HG03060 (cell line): ENCODE measurements at regions not wholly inside any gene's neighbourhood (a gene's known extent, or its start where the extent isn't known, plus 50 kb on each side); places are given as distances from the start of the nearest gene placed in this dataset.

Source experiments
- ATAC-seq: cut with Tn5 transposase; IDR thresholded peaks from one replicate; pipeline ENCODE4 v1.9.1; 2021; ENCODE audit warnings: low read depth, moderate number of reproducible peaks; ENCODE audit not compliant: unreplicated experiment

DNA sequence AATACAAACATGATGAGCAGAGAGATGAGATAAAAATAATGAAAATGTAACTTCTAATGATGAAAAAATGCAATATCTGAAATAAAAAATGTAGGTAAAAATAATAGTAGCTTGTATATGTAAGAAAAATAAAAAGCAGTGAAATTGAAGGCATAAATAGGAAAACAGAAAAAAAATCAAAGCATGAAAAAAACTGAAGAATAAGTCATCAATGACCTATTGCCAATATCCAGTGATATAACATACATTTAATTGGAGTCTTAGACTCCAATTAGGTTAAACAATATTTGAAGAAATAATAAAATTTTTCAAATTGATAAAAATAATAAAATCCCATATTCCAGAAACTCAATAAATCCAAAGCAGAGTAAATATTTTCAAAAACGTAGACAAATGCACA, 114.0 kb upstream of the HDGFL1 start:
- ATAC-seq, result no peak

- ATAC-seq, result no peak
These were observed 111.4 kb upstream of the HDGFL1 start for GRCh38 chr6:22457996-22458395.

- no peak for ATAC-seq
These were observed 102.6 kb upstream of the HDGFL1 start for GRCh38 chr6:22466665-22467245.

DNA sequence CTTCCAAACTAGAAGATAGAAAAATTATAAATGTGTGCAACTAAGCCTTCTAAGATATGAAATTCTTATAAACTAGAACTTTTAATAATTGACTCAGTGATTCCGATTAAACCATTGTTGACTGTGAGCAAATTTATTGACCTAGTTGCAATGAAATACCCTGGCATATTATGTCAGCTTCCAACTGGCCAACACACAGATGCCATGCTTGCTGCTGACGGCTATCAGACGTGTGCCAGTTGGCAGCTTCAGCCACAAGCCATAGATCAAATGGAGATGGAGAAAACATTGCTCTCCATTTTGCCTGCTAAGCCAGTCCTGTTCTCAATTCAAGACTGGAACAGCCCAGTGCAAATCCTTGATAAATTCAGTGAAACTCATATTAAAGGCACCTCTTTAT, 101.7 kb upstream of the HDGFL1 start:
- ATAC-seq, result no peak

DNA sequence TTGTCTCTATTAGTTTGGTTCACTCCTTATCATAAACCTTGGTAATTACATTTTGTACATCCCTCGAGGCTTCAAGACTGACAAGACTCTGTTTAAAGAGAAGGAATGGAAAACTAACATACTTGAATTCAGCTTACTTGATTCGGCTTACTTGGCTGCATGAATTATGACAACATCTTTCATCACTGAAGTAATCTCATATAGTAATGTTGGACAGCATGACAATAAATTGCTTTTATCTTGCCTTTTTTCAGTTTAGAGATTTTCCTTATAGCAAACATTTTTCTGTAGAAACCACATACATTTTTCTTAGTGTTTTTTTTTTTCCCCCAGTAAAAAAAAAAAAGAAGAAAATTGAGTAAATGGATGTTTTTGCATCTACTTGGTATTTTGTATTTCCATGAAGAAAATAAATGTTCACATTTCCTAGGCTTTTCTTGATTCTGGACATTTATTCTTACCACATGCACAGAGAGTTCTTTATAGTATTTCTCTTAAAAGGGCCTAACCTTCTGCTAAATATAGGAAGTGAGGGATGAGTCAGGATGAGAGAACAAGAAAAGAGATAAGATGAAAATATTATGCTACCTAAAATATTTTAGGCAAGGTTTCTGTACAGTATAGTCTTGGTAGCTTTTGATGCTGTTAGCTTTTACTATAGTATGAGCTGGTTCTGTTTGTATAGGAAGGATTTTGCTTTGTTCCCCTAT, 101.0 kb upstream of the HDGFL1 start:
- ATAC-seq, result no peak

DNA sequence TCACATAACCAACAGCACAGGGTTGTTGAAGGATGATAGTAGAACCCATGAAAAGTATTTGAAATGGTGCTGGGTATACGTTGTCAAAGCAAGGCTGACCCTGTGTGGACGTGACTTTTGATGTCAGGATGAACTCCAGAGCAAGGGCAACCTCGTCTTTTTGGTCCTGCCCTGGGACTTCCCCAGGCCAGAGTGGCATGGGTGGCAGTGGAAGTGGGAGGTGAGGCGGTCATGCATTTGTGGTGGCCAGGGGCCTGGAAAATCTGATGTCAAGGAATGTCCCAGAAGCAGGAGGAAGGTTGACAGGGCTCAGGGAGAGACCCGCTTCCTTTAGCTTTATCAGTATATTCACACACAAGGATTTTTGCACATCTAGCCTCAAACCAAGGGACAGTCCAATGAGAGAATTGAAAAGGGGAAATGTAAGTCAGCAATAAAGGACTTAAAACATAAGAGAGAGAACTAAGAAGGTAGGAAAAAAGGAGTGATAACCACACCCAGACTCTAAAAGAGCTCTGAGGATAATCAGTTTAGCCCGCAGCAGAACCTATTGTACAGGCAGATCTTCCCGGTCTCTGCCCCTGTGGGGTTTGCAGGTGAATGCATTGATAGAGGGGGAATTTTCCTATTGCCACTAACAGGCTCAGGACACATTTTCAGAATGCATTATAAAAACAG, 98.8 kb upstream of the HDGFL1 start:
- no peak for ATAC-seq

GRCh38 chr6:22471132-22471690, 98.2 kb upstream of the HDGFL1 start:
- ATAC-seq, result no peak

- ATAC-seq, result no peak
These were observed 97.6 kb upstream of the HDGFL1 start for GRCh38 chr6:22471746-22472145.

DNA sequence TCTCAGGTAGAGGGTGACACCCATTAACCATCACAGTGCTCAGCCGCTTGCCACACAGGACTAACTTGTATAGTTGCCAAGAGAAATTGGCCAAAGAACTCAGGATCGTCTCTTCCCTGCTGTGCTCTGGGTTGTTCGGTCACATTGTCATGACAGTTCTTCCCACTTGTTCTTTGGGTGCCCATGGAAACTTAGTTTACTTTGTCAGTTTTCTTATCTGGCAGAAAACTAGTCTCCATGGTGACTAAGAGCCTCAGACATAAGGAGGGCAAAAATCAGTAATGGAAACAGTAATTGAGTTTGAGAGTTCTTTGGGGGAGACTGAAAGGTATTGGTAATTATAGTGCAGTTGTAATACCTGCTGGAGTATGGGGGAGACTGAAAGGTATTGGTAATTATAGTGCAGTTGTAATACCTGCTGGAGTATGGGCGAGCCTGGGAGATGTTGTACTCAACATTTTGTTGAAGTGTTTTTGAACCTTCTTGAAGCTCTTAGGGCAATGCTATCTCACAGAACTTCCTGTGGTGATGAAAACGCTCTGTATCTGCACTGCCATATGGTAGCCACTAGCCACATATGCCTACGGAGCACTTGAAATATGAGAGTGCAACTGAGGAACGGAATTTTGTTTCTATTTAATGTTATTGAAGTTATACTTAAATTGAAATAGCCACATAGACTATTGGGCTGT, 95.2 kb upstream of the HDGFL1 start:
- no peak for ATAC-seq

- ATAC-seq, result no peak
These were observed 92.5 kb upstream of the HDGFL1 start for GRCh38 chr6:22476811-22477390.

GRCh38 chr6:22497276-22497675, 72.1 kb upstream of the HDGFL1 start:
- no peak for ATAC-seq

DNA sequence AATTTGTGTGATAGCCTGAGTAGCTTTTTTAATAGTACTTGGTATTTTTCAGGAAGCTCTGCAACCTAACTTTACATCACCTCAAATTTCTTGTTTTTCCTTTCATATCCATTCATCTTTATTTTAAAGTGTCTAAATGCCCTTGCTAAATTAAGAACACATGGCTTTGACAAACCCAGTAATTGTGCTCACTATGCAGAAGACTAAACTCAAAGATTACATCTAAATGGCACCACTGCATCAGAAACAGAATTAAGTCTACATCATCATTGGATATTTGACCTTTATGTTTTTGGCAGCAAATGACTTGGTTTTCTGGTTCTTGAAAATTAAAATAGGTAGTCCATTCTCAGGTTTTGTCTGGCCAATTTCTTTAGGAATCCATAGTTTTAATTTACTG, 69.6 kb upstream of the HDGFL1 start:
- no peak for ATAC-seq

DNA sequence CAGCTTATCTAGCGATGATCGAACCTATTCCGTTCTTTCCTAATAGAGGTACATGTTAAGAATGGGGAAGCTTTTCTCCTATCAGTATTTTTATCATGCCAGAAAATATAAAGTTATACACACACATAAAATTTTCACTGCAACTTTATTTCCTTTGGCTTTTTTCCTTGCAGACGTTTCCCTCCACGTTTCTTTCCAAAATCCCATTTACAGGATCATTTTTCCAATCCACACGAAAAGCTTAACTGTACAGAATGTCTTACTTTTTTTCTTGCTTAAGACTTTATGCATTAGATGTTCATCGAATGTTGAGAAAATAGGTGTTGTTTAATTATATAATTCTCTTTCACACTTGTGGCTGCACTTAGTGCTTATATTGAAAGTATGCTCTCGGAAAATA, 62.9 kb upstream of the HDGFL1 start:
- ATAC-seq, result no peak

DNA sequence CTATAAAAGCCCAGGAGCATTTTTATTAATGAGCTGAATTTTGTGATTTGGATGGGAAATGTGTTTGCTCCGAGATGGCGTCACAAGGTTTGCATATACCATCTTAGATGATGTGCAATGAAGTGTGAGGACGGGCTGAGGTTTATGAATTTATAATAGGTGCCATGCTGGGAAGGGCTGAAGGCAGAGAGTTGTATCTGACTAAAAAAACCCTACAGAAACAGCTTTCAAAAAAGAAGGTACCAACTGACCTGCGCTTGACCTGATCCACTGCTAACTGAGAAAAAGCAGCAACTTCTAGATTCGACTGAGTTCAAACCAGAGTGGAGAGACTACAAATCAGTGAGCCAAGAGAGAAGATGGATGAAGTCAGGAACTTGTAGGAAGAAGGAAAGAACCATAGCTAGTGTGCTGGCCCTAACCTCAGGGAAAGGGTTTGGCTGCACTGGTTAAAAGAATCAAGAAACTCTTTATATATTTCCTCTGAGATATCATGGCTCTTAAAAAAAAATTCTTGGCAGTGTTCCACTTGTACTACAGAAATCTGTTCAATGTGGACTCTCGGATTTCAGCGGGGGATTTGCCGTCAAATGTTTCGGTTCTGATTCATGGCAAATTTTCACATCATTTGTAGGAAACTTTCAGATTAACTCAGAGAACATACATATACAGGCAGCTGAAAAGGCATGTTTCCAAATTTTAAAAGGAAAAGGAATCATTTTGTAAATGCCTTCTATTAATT, 56.5 kb upstream of the HDGFL1 start:
- ATAC-seq, result no peak

DNA sequence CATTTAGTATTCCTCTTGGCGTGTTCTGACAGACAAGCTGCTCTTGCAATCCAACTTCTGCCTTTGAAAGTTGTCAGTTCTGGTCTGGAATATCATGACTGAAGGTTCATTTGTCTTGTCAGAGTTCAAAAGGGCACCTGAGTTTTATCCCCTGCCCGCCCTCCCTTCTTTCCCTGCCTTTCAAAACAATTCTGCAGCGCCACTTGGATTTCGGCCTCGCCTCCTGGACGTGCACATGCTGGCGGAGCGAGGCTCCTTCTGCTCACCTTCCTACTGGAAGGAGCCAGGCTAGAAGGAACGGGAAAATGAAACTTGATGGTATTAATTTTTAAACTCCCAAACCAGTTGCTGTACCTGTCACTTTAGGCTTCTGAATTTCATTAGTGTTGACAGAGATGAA, 55.7 kb upstream of the HDGFL1 start:
- no peak for ATAC-seq

DNA sequence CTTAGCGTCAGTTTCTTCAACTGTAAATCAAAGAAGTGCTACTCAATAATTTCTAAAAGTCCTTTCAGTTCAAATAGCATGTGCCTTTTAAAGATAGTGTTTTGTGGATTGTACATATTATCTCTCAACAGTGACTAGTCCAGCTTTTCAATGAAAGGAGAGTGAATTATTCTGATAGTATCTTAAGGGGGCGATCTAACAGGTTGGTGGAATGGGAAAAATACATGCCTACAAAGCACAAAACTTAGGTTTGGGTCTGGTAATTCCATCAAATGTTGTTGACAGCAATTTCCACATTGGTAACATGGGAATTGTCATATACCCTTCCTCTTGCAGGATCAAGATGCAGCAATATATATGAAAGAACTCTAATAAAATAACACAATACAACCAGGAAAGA, 50.1 kb upstream of the HDGFL1 start:
- no peak for ATAC-seq
